Esophagus squamous epithelium (tissue), 5 donors: ENCODE measurements at regions not wholly inside any gene's neighbourhood (a gene's known extent, or its start where the extent isn't known, plus 50 kb on each side); places are given as distances from the start of the nearest gene placed in this dataset.

Experiments used
- DNase-seq: peaks from one replicate; lab custom pipeline; 2025; lab: John Stamatoyannopoulos, UW
- H3K27ac ChIP-seq, 4 donors: fragments of 200-600 bp; sonication (generic); one replicate each; pipeline ENCODE4 v1.5.1; 2016 to 2019; ENCODE audit warnings: mild to moderate bottlenecking in 1 of 4
- H3K27me3 ChIP-seq, 4 donors: fragments of 200-600 bp; sonication (generic); 1 replicate in 3 of 4; 2 replicates in 1 of 4; pipeline versions ENCODE4 v1.5.1 to v1.6.0; 2017 to 2021; ENCODE audit warnings: antibody characterized with exemption in 1 of 4
- H3K36me3 ChIP-seq, 3 donors: fragments of 200-600 bp; sonication (generic); one replicate each; pipeline ENCODE4 v1.5.1; 2016 to 2019
- H3K4me1 ChIP-seq, 3 donors: fragments of 200-600 bp; sonication (generic); one replicate each; pipeline ENCODE4 v1.5.1; 2017 to 2019
- H3K4me3 ChIP-seq, 4 donors: fragments of 200-600 bp; sonication (generic); 1 replicate in 3 of 4; 2 replicates in 1 of 4; pipeline ENCODE4 v1.5.1; 2016 to 2019; ENCODE audit warnings: mild to moderate bottlenecking in 2 of 4, moderate library complexity in 1 of 4
- H3K9me3 ChIP-seq, 3 donors: fragments of 200-600 bp; sonication (generic); one replicate each; pipeline ENCODE4 v1.5.1; 2016 to 2019
- POLR2A ChIP-seq, 4 donors: fragments of 450-650 bp; IDR thresholded peaks; one replicate each; pipeline ENCODE4 v1.6.1; 2017; ENCODE audit warnings: antibody characterized with exemption in 4 of 4, mild to moderate bottlenecking in 4 of 4, moderate library complexity in 3 of 4
- WGBS, 2 donors: methylation state at CpG; one replicate each; pipeline ENCODE4 v1.1.5; 2018; 5-methylcytosine and 5-hydroxymethylcytosine counted together
- intact Hi-C: fragments of 100-400 bp; cut with DNase I; formaldehyde crosslinking; loops from one replicate; pipeline ENCODE4 v1.15.0; 2022
- TF ChIP-seq, protein P1 (sequence below), 6 experiments: fragments of 450-650 bp in 4 of 6; fragments of 200-600 bp in 2 of 6; sonication (generic) in 2 of 6; IDR thresholded peaks; one replicate each; pipeline ENCODE4 v1.5.1; 2016 to 2019; ENCODE audit warnings: antibody characterized with exemption in 6 of 6, mild to moderate bottlenecking in 4 of 6, moderate library complexity in 4 of 6
- donor health status: DM: yes; HTN: yes; CAD: no.

DNA sequence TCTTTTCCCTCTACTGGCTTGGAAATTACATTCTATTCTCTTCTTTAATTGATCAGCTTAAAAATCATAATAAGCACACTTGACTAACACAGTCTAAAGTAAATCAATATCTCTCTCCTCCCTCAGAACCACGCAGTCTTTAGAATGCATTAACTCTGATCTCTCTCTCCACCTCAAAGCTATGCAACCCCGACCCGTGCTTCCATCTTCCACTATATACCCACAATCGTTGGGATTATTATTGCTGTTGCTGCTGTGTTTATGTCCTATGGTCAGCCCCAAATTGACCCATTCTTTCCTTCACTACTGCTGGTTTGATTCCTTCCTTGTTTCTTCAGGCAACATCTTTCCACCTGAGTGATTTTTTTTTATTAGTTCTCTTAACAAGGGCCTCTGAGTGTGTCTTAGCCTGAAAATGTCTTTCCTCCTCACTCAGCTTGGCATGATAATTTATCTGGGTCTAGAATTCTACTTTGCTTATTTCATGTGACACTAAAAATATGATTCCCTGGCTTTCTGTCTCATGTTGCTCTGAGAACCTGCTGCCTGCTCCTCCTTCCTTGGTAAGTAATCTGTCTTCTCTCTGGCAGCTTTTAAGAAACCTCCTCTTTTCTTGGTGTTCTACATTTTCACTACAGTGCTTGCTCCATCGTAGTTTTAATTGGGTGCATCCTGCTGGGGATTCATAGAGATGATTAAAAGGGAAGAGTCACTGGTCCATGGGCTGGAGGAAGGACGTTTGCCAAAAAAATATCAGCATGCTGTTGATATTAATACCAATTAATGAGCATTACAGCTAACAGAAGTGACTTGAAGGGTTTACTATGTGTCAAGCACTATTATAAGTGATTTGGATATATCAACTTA is 472.2 kb downstream of the MATN1 start:
- Histone ChIP-seq H3K27me3 (peaks cover 0 to 78% (median 0%) of the 10 kb centered on the region in 4 donors), H3K27ac (no peak overlapping the region), H3K36me3 (no peaks in the 10 kb centered on the region), H3K9me3 (no peaks in the 10 kb centered on the region), H3K4me3 (no peak overlapping the region), H3K4me1 (no peaks in the 10 kb centered on the region)
- no peak for DNase-seq
- intact Hi-C loops: no loop called here
- TF ChIP-seq, protein P1, sequence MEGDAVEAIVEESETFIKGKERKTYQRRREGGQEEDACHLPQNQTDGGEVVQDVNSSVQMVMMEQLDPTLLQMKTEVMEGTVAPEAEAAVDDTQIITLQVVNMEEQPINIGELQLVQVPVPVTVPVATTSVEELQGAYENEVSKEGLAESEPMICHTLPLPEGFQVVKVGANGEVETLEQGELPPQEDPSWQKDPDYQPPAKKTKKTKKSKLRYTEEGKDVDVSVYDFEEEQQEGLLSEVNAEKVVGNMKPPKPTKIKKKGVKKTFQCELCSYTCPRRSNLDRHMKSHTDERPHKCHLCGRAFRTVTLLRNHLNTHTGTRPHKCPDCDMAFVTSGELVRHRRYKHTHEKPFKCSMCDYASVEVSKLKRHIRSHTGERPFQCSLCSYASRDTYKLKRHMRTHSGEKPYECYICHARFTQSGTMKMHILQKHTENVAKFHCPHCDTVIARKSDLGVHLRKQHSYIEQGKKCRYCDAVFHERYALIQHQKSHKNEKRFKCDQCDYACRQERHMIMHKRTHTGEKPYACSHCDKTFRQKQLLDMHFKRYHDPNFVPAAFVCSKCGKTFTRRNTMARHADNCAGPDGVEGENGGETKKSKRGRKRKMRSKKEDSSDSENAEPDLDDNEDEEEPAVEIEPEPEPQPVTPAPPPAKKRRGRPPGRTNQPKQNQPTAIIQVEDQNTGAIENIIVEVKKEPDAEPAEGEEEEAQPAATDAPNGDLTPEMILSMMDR (IDR thresholded peaks at IDR 0.05): no peak
- TF ChIP-seq POLR2A (IDR thresholded peaks at IDR 0.05): no peak
- 42% methylated on average over 6 of the region's 6 CpGs for WGBS, 2 donors

DNA sequence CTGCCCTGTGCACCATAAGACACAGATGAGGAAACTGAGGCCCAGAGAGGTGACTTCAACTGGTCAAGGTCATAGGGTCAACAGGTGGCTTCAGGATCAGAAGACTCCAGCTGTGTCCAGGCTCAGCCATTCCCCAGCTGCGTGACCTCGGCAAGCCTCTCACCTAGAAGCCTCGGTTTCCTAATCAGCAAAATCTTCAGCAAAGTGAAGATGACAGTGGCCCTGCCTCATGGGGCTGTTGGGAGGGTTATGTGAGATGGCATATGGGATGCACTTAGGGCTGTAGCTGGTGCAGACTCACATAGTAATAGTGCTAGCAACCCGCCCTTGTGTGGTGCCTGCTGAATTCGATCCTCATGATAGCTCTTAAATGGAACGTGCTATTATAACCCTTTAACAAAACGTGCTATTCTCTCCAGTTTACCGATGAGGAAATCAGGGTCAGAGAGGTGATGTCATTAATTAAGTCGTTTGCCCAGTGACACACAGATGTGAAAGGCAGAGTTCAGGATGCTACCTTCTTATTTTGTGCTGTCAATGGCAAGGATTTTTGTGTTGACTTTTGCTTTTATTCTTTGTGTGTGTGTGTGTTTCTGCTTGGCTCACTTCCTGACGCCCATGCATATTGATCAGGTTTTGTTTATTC is 472.9 kb downstream of the MATN1 start:
- no peaks in the 10 kb centered on the region for H3K9me3 ChIP-seq
- H3K36me3 ChIP-seq: no peaks in the 10 kb centered on the region
- H3K4me3 ChIP-seq: no peak overlapping the region
- intact Hi-C loops: no loop called here
- no peak overlapping the region for H3K27ac ChIP-seq
- no peaks in the 10 kb centered on the region for H3K4me1 ChIP-seq
- peaks cover 0 to 76% (median 0%) of the 10 kb centered on the region in 4 donors for H3K27me3 ChIP-seq
- WGBS, 2 donors: 28 to 43% methylated on average over 8 to 10 of the region's 10 CpGs
- no peak for TF ChIP-seq POLR2A (IDR thresholded peaks at IDR 0.05)
- TF ChIP-seq, protein P1 (IDR thresholded peaks at IDR 0.05): no peak
- DNase-seq: no peak

DNA sequence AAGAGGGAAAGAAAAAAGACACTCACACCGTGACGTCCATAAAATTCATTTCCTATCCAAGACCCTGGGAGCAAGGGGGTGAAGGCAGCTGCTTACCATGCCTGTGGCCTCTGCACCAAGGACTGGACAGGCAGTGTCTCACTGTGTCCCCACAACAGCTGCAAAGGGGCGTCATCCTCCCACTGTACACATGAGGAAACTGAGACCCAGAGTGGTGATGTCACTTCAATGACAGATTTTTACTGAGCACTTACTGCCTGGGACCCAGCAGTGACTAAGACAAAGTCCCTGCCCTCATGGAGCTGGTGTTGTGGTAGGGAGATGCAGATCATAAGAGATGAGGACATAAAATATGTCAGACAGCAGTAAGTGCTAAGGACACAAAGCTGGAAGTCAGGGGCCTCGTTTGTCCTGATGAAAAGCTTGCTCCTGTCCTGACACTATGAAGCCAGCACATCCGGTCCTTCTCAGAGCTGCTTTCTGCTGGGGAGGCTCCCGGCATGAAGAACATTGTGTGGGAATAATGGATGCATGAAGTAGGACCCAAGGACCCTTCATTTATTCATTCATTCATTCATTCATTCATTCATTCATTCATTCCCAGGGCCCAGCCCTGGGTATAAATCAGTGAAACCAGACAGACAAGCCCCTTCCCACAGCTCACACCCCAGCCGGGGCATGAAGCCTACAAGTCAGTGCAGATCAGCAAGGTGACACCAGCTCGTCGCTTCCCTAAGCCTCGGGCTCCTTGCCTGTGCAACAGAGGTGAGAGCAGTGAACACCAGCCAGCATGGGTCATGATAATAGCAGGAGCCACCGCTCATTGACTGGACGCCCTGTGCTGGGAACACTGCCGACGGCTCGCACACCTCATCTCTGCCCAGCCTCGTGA is 473.7 kb downstream of the MATN1 start:
- DNase-seq: no peak
- Histone ChIP-seq H3K4me3 (no peak overlapping the region), H3K27ac (no peak overlapping the region), H3K9me3 (no peaks in the 10 kb centered on the region), H3K36me3 (no peaks in the 10 kb centered on the region), H3K4me1 (no peaks in the 10 kb centered on the region), H3K27me3 (peaks cover 0 to 77% (median 0%) of the 10 kb centered on the region in 4 donors)
- WGBS, 2 donors: 53 to 64% methylated on average over 4 to 15 of the region's 16 CpGs
- TF ChIP-seq, protein P1 (IDR thresholded peaks at IDR 0.05): no peak
- no peak for TF ChIP-seq POLR2A (IDR thresholded peaks at IDR 0.05)
- intact Hi-C loops: no loop called here

DNA sequence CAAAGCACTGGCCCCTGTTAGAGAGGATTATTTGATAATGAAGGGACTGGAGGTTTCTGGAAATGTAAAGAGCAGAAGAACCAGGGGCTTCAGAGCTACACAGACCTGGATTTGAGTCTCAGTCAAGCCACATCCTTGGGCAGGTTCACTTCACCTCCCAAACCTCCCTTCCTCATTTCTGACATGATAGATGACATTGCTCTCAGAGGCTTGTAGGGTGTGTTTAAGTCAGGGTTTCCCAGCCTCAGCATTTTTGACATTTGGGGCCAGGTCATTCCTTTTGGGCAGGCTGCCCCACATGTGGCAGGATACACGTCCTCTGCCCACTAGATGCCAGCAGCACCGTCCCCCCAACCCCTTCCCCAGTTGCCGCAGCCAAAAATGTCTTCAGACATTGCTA is 474.6 kb downstream of the MATN1 start:
- Histone ChIP-seq H3K27ac (no peak overlapping the region), H3K4me3 (no peak overlapping the region), H3K36me3 (no peaks in the 10 kb centered on the region), H3K4me1 (no peaks in the 10 kb centered on the region), H3K9me3 (no peaks in the 10 kb centered on the region), H3K27me3 (peaks cover 0 to 77% (median 0%) of the 10 kb centered on the region in 4 donors)
- 0% methylated on average over 1 of the region's 3 CpGs; no CpG with 5 or more reads in 1 of the 2 donors for WGBS, 2 donors
- DNase-seq: no peak
- intact Hi-C loops: no loop called here
- TF ChIP-seq POLR2A (IDR thresholded peaks at IDR 0.05): no peak
- TF ChIP-seq, protein P1 (IDR thresholded peaks at IDR 0.05): no peak
